ENCODE measurements at regions not wholly inside any gene's neighbourhood (a gene's known extent, or its start where the extent isn't known, plus 50 kb on each side); places are given as distances from the start of the nearest gene placed in this dataset.

DNA sequence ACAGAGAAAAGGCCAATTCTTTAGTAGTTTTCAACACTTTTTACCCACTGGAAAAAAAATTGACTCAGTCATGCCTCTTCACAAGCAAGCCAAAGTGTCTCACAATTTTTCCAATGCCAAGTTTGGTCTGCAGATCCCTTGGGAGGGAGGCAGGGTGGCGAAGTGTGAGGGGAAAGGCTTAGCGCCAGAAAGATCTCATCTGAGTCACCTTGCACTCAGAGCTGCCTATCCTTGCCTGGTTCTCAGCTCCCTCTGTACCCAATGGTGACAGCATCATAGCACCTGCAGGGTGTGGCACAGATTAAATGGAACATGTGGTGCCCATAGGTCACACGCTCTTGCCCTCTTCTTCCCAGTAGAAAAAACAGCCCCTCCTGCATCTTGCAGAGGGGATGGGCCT lies 55.2 kb upstream of the GYPC start:
- TF ChIP-seq, protein P1, sequence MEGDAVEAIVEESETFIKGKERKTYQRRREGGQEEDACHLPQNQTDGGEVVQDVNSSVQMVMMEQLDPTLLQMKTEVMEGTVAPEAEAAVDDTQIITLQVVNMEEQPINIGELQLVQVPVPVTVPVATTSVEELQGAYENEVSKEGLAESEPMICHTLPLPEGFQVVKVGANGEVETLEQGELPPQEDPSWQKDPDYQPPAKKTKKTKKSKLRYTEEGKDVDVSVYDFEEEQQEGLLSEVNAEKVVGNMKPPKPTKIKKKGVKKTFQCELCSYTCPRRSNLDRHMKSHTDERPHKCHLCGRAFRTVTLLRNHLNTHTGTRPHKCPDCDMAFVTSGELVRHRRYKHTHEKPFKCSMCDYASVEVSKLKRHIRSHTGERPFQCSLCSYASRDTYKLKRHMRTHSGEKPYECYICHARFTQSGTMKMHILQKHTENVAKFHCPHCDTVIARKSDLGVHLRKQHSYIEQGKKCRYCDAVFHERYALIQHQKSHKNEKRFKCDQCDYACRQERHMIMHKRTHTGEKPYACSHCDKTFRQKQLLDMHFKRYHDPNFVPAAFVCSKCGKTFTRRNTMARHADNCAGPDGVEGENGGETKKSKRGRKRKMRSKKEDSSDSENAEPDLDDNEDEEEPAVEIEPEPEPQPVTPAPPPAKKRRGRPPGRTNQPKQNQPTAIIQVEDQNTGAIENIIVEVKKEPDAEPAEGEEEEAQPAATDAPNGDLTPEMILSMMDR (IDR thresholded peaks at IDR 0.05): no peak
- no peak for TF ChIP-seq ZFX (IDR thresholded peaks at IDR 0.05; ENCODE audit: borderline replicate concordance)

Measured in 22Rv1 (cell line).